GM12878 (cell line): ENCODE measurements at regions not wholly inside any gene's neighbourhood (a gene's known extent, or its start where the extent isn't known, plus 50 kb on each side); places are given as distances from the start of the nearest gene placed in this dataset.

ENCODE experiments used
- ATAC-seq: fragments of 200-7000 bp; cut with Tn5 transposase; 3 replicates; pipeline ENCODE4 v1.9.1; 2020; ENCODE audit warnings: mild to moderate bottlenecking, moderate library complexity
- BruUV-seq: library from RNA; stranded (reverse); fragments of 400-500 nt; replicated peaks from 2 replicates; lab custom pipeline; 2021; lab: Mats Ljungman, UMichigan
- CTCF ChIA-PET: fragments of 300-600 bp; sonication (Branson Sonifier 250); formaldehyde crosslinking; extraction: SDS; loops from one replicate; lab custom pipeline; 2021; ENCODE audit warnings: inconsistent platforms; lab: Yijun Ruan, JAX
- POLR2A ChIA-PET: fragments of 350-600 bp; formaldehyde crosslinking; extraction: SDS; loops from one replicate; lab custom pipeline; 2021; ENCODE audit warnings: inconsistent platforms; lab: Charles Lee
- RAD21 ChIA-PET: fragments of 300-600 bp; sonication (Branson Sonifier 250); formaldehyde crosslinking; loops from one replicate; lab custom pipeline; 2023; ENCODE audit warnings: antibody characterized with exemption; ENCODE audit not compliant: unreplicated experiment; lab: Charles Lee
- SMC1A ChIA-PET: fragments of 300-600 bp; sonication (Branson Sonifier 250); formaldehyde crosslinking; loops from one replicate; lab custom pipeline; 2023; ENCODE audit not compliant: unreplicated experiment, uncharacterized antibody; lab: Charles Lee
- DNase-seq: peaks from one replicate; pipeline ENCODE4 v3.0.0-alpha.2; 2011; ENCODE audit warnings: low read depth, low spot score
- FAIRE-seq: peaks from 3 replicates; lab custom pipeline; 2011; peaks lifted over from hg19 to GRCh38; lab: Jason Lieb, UNC
- H2AFZ ChIP-seq: 2 replicates; pipeline ENCODE4 v1.6.0; 2011; ENCODE audit warnings: low read depth, low read length, control low read depth; ENCODE audit not compliant: control insufficient read depth
- H3K27ac ChIP-seq: 2 replicates; pipeline ENCODE4 v1.5.1; 2011; ENCODE audit warnings: control low read depth; ENCODE audit not compliant: control insufficient read depth, insufficient read depth
- H3K27me3 ChIP-seq, 2 experiments: replicated peaks in 1 of 2; 2 replicates each; pipeline versions ENCODE4 v1.6.0 to v1.6.1; 2011; ENCODE audit warnings: low read length in 1 of 2; ENCODE audit not compliant: control insufficient read depth in 2 of 2, insufficient read depth in 2 of 2
- H3K36me3 ChIP-seq, 2 experiments: 2 replicates each; pipeline ENCODE4 v1.5.1; 2011; ENCODE audit warnings: low read length in 1 of 2; ENCODE audit not compliant: control insufficient read depth in 2 of 2, insufficient read depth in 2 of 2
- H3K4me1 ChIP-seq: 2 replicates; pipeline ENCODE4 v1.6.1; 2011; ENCODE audit warnings: mild to moderate bottlenecking, low read length, moderate library complexity, mixed read lengths; ENCODE audit not compliant: control insufficient read depth, insufficient read depth
- H3K4me2 ChIP-seq: 2 replicates; pipeline ENCODE4 v1.6.0; 2011; ENCODE audit warnings: control low read depth; ENCODE audit not compliant: control insufficient read depth, insufficient read depth
- H3K4me3 ChIP-seq: fragments of 200-600 bp; sonication (generic); 2 replicates; pipeline ENCODE4 v1.5.1; 2016
- H3K79me2 ChIP-seq: 2 replicates; pipeline ENCODE4 v1.6.0; 2011; ENCODE audit warnings: low read length; ENCODE audit not compliant: control insufficient read depth, insufficient read depth
- H3K9ac ChIP-seq: 2 replicates; pipeline ENCODE4 v1.8.0; 2011; ENCODE audit warnings: low read length, control low read depth, mixed read lengths; ENCODE audit not compliant: control insufficient read depth, insufficient read depth
- H3K9me3 ChIP-seq: replicated peaks from 3 replicates; pipeline ENCODE4 v1.5.1; 2011; ENCODE audit warnings: mild to moderate bottlenecking, low read length; ENCODE audit not compliant: control insufficient read depth, insufficient read depth
- H4K20me1 ChIP-seq: 2 replicates; pipeline ENCODE4 v1.6.0; 2011; ENCODE audit not compliant: control insufficient read depth, insufficient read depth
- BHLHE40 ChIP-seq, 2 experiments: fragments of 450-650 bp in 1 of 2; IDR thresholded peaks; 2 replicates each; pipeline ENCODE4 v1.6.1; 2011 to 2017; ENCODE audit warnings: low read depth in 2 of 2, borderline replicate concordance in 1 of 2, improper control_type of control experiment in 1 of 2, low read length in 1 of 2, mild to moderate bottlenecking in 1 of 2
- IRF5 ChIP-seq: fragments of 450-650 bp; IDR thresholded peaks from 2 replicates; pipeline ENCODE4 v1.6.1; 2017; ENCODE audit warnings: borderline replicate concordance
- MAX ChIP-seq: IDR thresholded peaks from 2 replicates; pipeline ENCODE4 v1.6.1; 2012; ENCODE audit warnings: low read depth, low read length, improper control_type of control experiment
- RELA ChIP-seq: fragments of 450-650 bp; IDR thresholded peaks from 2 replicates; pipeline ENCODE4 v1.8.0; 2014; ENCODE audit warnings: borderline replicate concordance; ENCODE audit not compliant: partially characterized antibody
- RFX5 ChIP-seq: IDR thresholded peaks from 2 replicates; pipeline ENCODE4 v1.6.1; 2011; ENCODE audit warnings: low read depth, low read length, improper control_type of control experiment
- SMAD5 ChIP-seq: IDR thresholded peaks from 2 replicates; pipeline ENCODE4 v1.6.1; 2016; ENCODE audit warnings: antibody characterized with exemption, low read depth
- SPI1 ChIP-seq: IDR thresholded peaks from 2 replicates; pipeline ENCODE4 v1.6.1; 2011; ENCODE audit warnings: low read depth, mild to moderate bottlenecking, low read length, moderate library complexity, borderline replicate concordance; ENCODE audit not compliant: insufficient read depth
- ZBTB33 ChIP-seq: fragments of 450-650 bp; IDR thresholded peaks from 2 replicates; pipeline ENCODE4 v1.6.1; 2017; ENCODE audit warnings: mild to moderate bottlenecking
- WGBS: methylation state at CpG from one replicate; pipeline ENCODE4 v1.1.6; 2016; ENCODE audit warnings: low lambda C conversion rate; ENCODE audit not compliant: insufficient replicate concordance, insufficient coverage; ENCODE audit errors: missing lambda C conversion rate; 5-methylcytosine and 5-hydroxymethylcytosine counted together
- in situ Hi-C: fragments of 300-500 bp; cut with MboI; formaldehyde crosslinking; loops from 9 replicates; pipeline ENCODE4 v1.14.3; 2018; ENCODE audit warnings: mixed read lengths
- intact Hi-C: fragments of 100-400 bp; cut with micrococcal nuclease; formaldehyde crosslinking; loops from one replicate; pipeline ENCODE4 v1.14.2; 2022; ENCODE audit not compliant: unreplicated experiment
- TF ChIP-seq, protein P1 (sequence below): fragments of 450-650 bp; IDR thresholded peaks from 2 replicates; pipeline ENCODE4 v1.6.1; 2014; ENCODE audit warnings: mild to moderate bottlenecking
- TF ChIP-seq, protein P2 (sequence below): IDR thresholded peaks from 2 replicates; pipeline ENCODE4 v1.6.1; 2012; ENCODE audit warnings: low read depth, low read length, improper control_type of control experiment
- TF ChIP-seq, protein P3 (sequence below): IDR thresholded peaks from 2 replicates; pipeline ENCODE4 v1.6.1; 2012; ENCODE audit warnings: low read length, inconsistent platforms
- TF ChIP-seq, protein P4 (sequence below): IDR thresholded peaks from 2 replicates; pipeline ENCODE4 v1.6.1; 2011; ENCODE audit warnings: low read depth, mild to moderate bottlenecking, low read length, moderate library complexity, borderline replicate concordance; ENCODE audit errors: extremely low read depth

GRCh38 chr9:99445920-99446319 lies 223.8 kb downstream of the SEC61B start:
- no peaks in the 10 kb centered on the region for H3K9me3 ChIP-seq
- H3K9ac ChIP-seq: no peak overlapping the region
- no peaks in the 10 kb centered on the region for H3K4me1 ChIP-seq
- SMC1A ChIA-PET: interaction anchor here (0.8 to 0.9 kb wide), 2 partner anchors 12 to 43 kb away, joined by 4 to 5 read pairs; no protein-coding TSS in a partner anchor
- H3K4me2 ChIP-seq: no peak overlapping the region
- no peaks in the 10 kb centered on the region for H3K79me2 ChIP-seq
- no peak overlapping the region for H2AFZ ChIP-seq
- H4K20me1 ChIP-seq: no peaks in the 10 kb centered on the region
- intact Hi-C loops: no loop called here
- no peaks in the 10 kb centered on the region for H3K27me3 ChIP-seq
- in situ Hi-C loops: no loop called here
- POLR2A ChIA-PET: no interaction called here
- ATAC-seq: no peak
- RAD21 ChIA-PET: interaction anchor here (1.4 kb wide), 1 partner anchor 15 kb away, joined by 3 read pairs; no protein-coding TSS in a partner anchor
- no peak overlapping the region for H3K27ac ChIP-seq
- CTCF ChIA-PET: interaction anchor here (0.7 to 1.7 kb wide), 4 partner anchors 10 to 214 kb away, joined by 3 to 5 read pairs (median 3); no protein-coding TSS in a partner anchor
- no peaks in the 10 kb centered on the region for H3K36me3 ChIP-seq
- H3K4me3 ChIP-seq: no peak overlapping the region
- FAIRE-seq: no peak
- DNase-seq: no peak
- 35% methylated on average over 4 of the region's 4 CpGs for WGBS
- BruUV-seq: no TSS peak
- TF ChIP-seq, protein P1, sequence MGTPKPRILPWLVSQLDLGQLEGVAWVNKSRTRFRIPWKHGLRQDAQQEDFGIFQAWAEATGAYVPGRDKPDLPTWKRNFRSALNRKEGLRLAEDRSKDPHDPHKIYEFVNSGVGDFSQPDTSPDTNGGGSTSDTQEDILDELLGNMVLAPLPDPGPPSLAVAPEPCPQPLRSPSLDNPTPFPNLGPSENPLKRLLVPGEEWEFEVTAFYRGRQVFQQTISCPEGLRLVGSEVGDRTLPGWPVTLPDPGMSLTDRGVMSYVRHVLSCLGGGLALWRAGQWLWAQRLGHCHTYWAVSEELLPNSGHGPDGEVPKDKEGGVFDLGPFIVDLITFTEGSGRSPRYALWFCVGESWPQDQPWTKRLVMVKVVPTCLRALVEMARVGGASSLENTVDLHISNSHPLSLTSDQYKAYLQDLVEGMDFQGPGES: no peak
- TF ChIP-seq SMAD5: no peak
- no peak for TF ChIP-seq RELA
- no peak for TF ChIP-seq IRF5
- TF ChIP-seq, protein P2, sequence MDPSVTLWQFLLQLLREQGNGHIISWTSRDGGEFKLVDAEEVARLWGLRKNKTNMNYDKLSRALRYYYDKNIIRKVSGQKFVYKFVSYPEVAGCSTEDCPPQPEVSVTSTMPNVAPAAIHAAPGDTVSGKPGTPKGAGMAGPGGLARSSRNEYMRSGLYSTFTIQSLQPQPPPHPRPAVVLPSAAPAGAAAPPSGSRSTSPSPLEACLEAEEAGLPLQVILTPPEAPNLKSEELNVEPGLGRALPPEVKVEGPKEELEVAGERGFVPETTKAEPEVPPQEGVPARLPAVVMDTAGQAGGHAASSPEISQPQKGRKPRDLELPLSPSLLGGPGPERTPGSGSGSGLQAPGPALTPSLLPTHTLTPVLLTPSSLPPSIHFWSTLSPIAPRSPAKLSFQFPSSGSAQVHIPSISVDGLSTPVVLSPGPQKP: no peak
- no peak for TF ChIP-seq RFX5
- TF ChIP-seq ZBTB33: no peak
- TF ChIP-seq MAX: no peak
- TF ChIP-seq, protein P3, sequence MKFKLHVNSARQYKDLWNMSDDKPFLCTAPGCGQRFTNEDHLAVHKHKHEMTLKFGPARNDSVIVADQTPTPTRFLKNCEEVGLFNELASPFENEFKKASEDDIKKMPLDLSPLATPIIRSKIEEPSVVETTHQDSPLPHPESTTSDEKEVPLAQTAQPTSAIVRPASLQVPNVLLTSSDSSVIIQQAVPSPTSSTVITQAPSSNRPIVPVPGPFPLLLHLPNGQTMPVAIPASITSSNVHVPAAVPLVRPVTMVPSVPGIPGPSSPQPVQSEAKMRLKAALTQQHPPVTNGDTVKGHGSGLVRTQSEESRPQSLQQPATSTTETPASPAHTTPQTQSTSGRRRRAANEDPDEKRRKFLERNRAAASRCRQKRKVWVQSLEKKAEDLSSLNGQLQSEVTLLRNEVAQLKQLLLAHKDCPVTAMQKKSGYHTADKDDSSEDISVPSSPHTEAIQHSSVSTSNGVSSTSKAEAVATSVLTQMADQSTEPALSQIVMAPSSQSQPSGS: no peak
- no peak for TF ChIP-seq BHLHE40 (IDR thresholded peaks at IDR 0.05; ENCODE audit: borderline replicate concordance in 1 of 2, low read depth in 2 of 2, low read length in 1 of 2)
- TF ChIP-seq SPI1: no peak
- TF ChIP-seq, protein P4, sequence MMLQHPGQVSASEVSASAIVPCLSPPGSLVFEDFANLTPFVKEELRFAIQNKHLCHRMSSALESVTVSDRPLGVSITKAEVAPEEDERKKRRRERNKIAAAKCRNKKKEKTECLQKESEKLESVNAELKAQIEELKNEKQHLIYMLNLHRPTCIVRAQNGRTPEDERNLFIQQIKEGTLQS: no peak
